Lower leg skin (tissue), 4 donors: ENCODE measurements at regions not wholly inside any gene's neighbourhood (a gene's known extent, or its start where the extent isn't known, plus 50 kb on each side); places are given as distances from the start of the nearest gene placed in this dataset.

Experiments used
- DNase-seq, 2 donors: peaks; one replicate each; pipeline ENCODE4 v3.0.0-alpha.2; 2019; ENCODE audit warnings: low spot score in 2 of 2
- H3K4me3 ChIP-seq: fragments of 200-600 bp; sonication (generic); 2 replicates; pipeline ENCODE4 v1.5.1; 2017; ENCODE audit warnings: mild to moderate bottlenecking, low read depth; ENCODE audit not compliant: poor library complexity, severe bottlenecking
- POLR2A ChIP-seq, 2 donors: fragments of 450-650 bp; IDR thresholded peaks; one replicate each; pipeline ENCODE4 v1.6.1; 2016 to 2017; ENCODE audit warnings: antibody characterized with exemption in 2 of 2, mild to moderate bottlenecking in 1 of 2, moderate library complexity in 1 of 2
- WGBS, 2 donors: methylation state at CpG; one replicate each; pipeline ENCODE4 v1.1.5; 2018; 5-methylcytosine and 5-hydroxymethylcytosine counted together
- intact Hi-C: fragments of 100-400 bp; cut with DNase I; formaldehyde crosslinking; loops from one replicate; pipeline ENCODE4 v1.15.0; 2023; ENCODE audit warnings: low total_unique reads
- TF ChIP-seq, protein P1 (sequence below), 3 donors: fragments of 450-650 bp; IDR thresholded peaks; one replicate each; pipeline ENCODE4 v1.5.1; 2016; ENCODE audit warnings: antibody characterized with exemption in 3 of 3, mild to moderate bottlenecking in 3 of 3, moderate library complexity in 2 of 3

DNA sequence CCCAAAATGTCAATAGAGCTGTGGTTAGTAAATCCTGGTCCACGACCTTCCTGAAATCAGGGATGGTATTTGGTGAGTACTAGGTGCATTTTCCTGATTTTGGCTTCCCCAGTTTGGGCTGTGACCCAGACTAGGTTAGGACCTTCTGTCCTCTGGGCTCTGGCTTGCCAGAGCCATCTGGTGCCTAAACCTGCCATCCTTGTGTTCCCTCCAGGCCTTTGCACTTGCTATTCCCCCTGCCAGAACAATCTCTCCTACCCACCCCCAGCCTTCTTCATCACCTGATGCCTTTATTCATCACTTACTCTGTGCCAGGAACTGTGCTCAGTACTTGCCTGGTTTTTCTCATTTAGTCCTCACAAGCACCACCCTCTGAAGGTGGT is 216.7 kb downstream of the RBM19 start:
- WGBS, 2 donors: 50 to 54% methylated on average over 1 of the region's 1 CpG
- intact Hi-C loops: no loop called here
- H3K4me3 ChIP-seq: no peak overlapping the region
- no peak for DNase-seq
- no peak for TF ChIP-seq POLR2A (IDR thresholded peaks at IDR 0.05)
- TF ChIP-seq, protein P1, sequence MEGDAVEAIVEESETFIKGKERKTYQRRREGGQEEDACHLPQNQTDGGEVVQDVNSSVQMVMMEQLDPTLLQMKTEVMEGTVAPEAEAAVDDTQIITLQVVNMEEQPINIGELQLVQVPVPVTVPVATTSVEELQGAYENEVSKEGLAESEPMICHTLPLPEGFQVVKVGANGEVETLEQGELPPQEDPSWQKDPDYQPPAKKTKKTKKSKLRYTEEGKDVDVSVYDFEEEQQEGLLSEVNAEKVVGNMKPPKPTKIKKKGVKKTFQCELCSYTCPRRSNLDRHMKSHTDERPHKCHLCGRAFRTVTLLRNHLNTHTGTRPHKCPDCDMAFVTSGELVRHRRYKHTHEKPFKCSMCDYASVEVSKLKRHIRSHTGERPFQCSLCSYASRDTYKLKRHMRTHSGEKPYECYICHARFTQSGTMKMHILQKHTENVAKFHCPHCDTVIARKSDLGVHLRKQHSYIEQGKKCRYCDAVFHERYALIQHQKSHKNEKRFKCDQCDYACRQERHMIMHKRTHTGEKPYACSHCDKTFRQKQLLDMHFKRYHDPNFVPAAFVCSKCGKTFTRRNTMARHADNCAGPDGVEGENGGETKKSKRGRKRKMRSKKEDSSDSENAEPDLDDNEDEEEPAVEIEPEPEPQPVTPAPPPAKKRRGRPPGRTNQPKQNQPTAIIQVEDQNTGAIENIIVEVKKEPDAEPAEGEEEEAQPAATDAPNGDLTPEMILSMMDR (IDR thresholded peaks at IDR 0.05): no peak

DNA sequence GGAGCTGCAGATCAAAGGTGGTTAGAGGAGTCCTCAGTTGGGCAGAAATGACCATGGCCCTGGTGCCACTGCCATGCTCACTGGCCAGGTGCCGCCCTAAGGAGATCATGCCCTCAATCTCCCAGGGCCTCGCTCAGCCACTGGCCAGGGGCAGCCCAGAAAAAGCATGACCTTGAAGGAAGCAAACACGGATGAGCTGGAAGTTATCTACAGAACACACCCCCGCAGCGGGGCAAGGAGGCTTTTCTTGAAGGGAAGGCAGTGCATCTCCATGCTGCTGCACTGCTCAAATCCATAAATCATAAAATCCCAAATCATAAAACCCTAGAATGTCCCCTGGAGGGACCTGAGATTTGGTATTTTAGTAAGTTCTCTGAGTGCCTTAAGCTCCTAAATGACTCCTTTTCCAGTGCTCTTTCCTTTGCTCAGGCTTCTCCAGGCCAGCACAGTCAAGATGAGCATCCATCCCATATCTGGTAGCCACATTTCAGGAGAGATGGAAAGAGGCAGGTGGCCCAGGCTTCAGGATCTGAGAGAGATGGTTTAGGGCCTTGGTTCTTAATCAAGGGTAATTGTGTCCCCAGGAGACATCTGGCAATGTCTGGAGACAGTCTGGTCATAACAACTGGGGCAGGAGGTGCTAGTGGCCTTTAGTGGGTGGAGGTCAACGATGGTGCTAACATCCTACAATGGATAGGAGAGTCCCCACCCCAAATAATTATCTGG is 217.3 kb downstream of the RBM19 start:
- intact Hi-C loops: no loop called here
- TF ChIP-seq, protein P1 (IDR thresholded peaks at IDR 0.05): no peak
- no peak for TF ChIP-seq POLR2A (IDR thresholded peaks at IDR 0.05)
- 53 to 63% methylated on average over 6 of the region's 6 CpGs for WGBS, 2 donors

GRCh38 chr12:113747017-113747416 is 219.1 kb downstream of the RBM19 start:
- no peak for DNase-seq
- no peak for TF ChIP-seq POLR2A (IDR thresholded peaks at IDR 0.05)
- TF ChIP-seq, protein P1 (IDR thresholded peaks at IDR 0.05): no peak
- intact Hi-C loops: no loop called here
- 37 to 41% methylated on average over 5 of the region's 5 CpGs for WGBS, 2 donors
- no peak overlapping the region for H3K4me3 ChIP-seq

More for the DNA sequence above, 217.3 kb downstream of the RBM19 start:
- no peak for DNase-seq
- H3K4me3 ChIP-seq: no peak overlapping the region

DNA sequence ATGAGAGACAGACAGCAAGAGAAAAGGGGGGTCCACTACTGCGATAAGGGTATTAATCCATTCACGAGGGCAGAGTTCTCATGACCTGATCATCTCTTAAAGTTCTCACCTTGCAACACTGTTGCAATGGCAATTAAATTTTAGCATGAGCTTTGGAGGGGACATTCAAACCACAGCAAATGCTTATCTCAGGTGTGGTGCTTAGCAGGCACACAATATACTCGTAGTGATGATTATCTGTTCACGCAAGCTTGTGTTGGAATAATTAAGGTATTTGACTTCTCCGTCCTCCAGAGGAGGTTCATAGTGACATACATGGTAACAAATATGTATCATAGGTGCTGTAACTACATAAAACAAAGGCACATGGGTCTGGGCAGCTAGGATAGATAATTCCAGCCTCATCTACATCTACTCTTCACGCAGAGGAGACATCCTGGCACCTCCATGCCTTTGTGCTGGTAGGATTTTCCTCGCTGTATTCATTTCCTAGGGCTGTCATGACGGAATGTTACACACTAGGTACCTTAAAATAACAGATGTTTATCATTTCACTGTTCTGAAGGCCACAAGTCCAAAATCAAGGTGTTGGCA is 221.2 kb downstream of the RBM19 start:
- no peak for DNase-seq
- TF ChIP-seq POLR2A (IDR thresholded peaks at IDR 0.05): no peak
- TF ChIP-seq, protein P1 (IDR thresholded peaks at IDR 0.05): no peak
- H3K4me3 ChIP-seq: no peak overlapping the region
- 65 to 66% methylated on average over 8 of the region's 8 CpGs for WGBS, 2 donors
- intact Hi-C loops: no loop called here

GRCh38 chr12:113742801-113743200 is 223.3 kb downstream of the RBM19 start:
- DNase-seq: no peak
- H3K4me3 ChIP-seq: no peak overlapping the region
- WGBS, 2 donors: 72 to 74% methylated on average over 8 of the region's 8 CpGs
- TF ChIP-seq, protein P1 (IDR thresholded peaks at IDR 0.05): no peak
- TF ChIP-seq POLR2A (IDR thresholded peaks at IDR 0.05): no peak
- intact Hi-C loops: no loop called here
